ENCODE measurements at regions not wholly inside any gene's neighbourhood (a gene's known extent, or its start where the extent isn't known, plus 50 kb on each side); places are given as distances from the start of the nearest gene placed in this dataset.

DNA sequence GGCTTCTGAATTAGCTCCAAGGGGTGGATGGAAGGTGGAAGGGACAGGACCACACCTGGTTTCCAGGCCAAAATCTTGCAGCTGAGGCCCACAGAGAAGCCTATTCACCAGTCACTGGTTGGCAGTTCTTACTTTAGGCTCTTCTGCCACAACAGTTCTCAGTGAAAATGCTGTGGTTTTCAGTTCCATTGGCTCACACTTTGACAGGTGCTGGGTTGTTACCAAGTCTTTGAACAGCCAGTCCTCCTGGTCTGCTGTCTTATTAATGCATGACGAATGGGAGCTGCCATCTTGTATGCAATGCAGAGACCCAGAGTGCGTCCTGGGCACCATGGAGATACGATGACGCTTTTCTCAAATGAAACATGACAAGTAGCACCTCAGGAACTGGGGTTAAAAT, 232.0 kb upstream of the ZBED5 start:
- no peak overlapping the region for H2BK5ac ChIP-seq (ENCODE audit: low read depth, low read length)
- H3K9ac ChIP-seq (replicated peaks in 1 of 4; ENCODE audit: extremely low read depth in 1 of 4, low read depth in 3 of 4, low read length in 3 of 4) = no peak overlapping the region
- CTCF ChIA-PET (ENCODE audit: partially characterized antibody) = interaction anchor here (1.0 kb wide), 1 partner anchor 66 kb away, joined by 3 read pairs; no protein-coding TSS in a partner anchor
- no peaks in the 10 kb centered on the region for H3K23me2 ChIP-seq (ENCODE audit: low read depth, low read length)
- no peak overlapping the region for H3K4me2 ChIP-seq (ENCODE audit: insufficient read depth in 1 of 2, low read depth in 2 of 2, low read length in 2 of 2)
- H2BK120ac ChIP-seq (replicated peaks; ENCODE audit: low read depth, low read length) = no peak overlapping the region
- H3K23ac ChIP-seq (ENCODE audit: insufficient read length) = no peak overlapping the region
- peaks cover 0 to 2% (median 0%) of the 10 kb centered on the region in 4 experiments; a peak in 1 of 7 replicates for H3K4me1 ChIP-seq (replicated peaks in 1 of 4; ENCODE audit: control insufficient read depth in 3 of 4, insufficient read depth in 4 of 4, low read length in 3 of 4)
- no peak overlapping the region for H3K56ac ChIP-seq (replicated peaks; ENCODE audit: insufficient read length, low read depth, low read length)
- FAIRE-seq (no peak), DNase-seq (ENCODE audit: low read depth in 1 of 2, low spot score in 2 of 2) (no peak)
- H2AK5ac ChIP-seq (ENCODE audit: low read depth, low read length) = peak overlapping the region; percentile 28; the same call in 1 of the 2 replicates
- no peak overlapping the region for H2BK20ac ChIP-seq (ENCODE audit: low read length)
- no peak overlapping the region for H4K91ac ChIP-seq (replicated peaks; ENCODE audit: insufficient read length, low read length)
- no peak overlapping the region for H3K27ac ChIP-seq (ENCODE audit: low read depth, low read length)
- no peaks in the 10 kb centered on the region for H3K27me3 ChIP-seq (replicated peaks in 1 of 4; ENCODE audit: control insufficient read depth in 3 of 4, extremely low read depth in 1 of 4, insufficient read depth in 3 of 4, low read length in 3 of 4)
- H3K4me3 ChIP-seq (ENCODE audit: extremely low read depth in 1 of 4, insufficient read depth in 2 of 4, low read depth in 3 of 4, low read length in 4 of 4) = no peak overlapping the region
- no peaks in the 10 kb centered on the region; a peak in 1 of 8 replicates for H3K36me3 ChIP-seq (ENCODE audit: control insufficient read depth in 2 of 4, insufficient read depth in 4 of 4, low read length in 3 of 4)
- no peak overlapping the region for H3K4ac ChIP-seq (replicated peaks; ENCODE audit: insufficient read length, low read depth, low read length)
- no peak overlapping the region for H3K18ac ChIP-seq (ENCODE audit: extremely low read depth, low read length)
- H4K20me1 ChIP-seq (replicated peaks in 1 of 2; ENCODE audit: control insufficient read depth in 1 of 2, insufficient read depth in 2 of 2, low read length in 2 of 2) = no peaks in the 10 kb centered on the region
- H3K14ac ChIP-seq (ENCODE audit: insufficient read length) = no peak overlapping the region
- H2BK15ac ChIP-seq (ENCODE audit: low read length) = no peak overlapping the region
- H4K5ac ChIP-seq (ENCODE audit: insufficient read length, low read depth, low read length) = no peak overlapping the region
- POLR2A ChIA-PET (ENCODE audit: partially characterized antibody) = no interaction called here
- H3K79me2 ChIP-seq (ENCODE audit: control insufficient read depth in 1 of 2, insufficient read depth in 2 of 2, low read length in 2 of 2) = no peaks in the 10 kb centered on the region
- no peak overlapping the region for H2AFZ ChIP-seq (ENCODE audit: low read length)
- H3K79me1 ChIP-seq (ENCODE audit: low read depth, low read length) = no peaks in the 10 kb centered on the region
- H2BK12ac ChIP-seq (ENCODE audit: low read depth, low read length) = no peak overlapping the region
- H4K8ac ChIP-seq (ENCODE audit: extremely low read depth, insufficient read depth, low read length) = peak overlapping the region; percentile 57; the same call in 1 of the 2 replicates
- H3K9me3 ChIP-seq (ENCODE audit: insufficient read depth in 2 of 2, low read depth in 1 of 2, low read length in 1 of 2) = peaks cover 13 to 27% of the 10 kb centered on the region in 2 experiments
- 92% methylated on average over 4 of the region's 4 CpGs; no CpG with 5 or more reads in 1 of the 2 experiments for WGBS, 2 experiments (ENCODE audit: extremely low coverage in 1 of 2, insufficient coverage in 1 of 2, insufficient read length in 1 of 2, insufficient replicate concordance in 2 of 2, low coverage in 1 of 2, low lambda C conversion rate in 2 of 2, missing lambda C conversion rate in 1 of 2)
- TF ChIP-seq, protein P1, sequence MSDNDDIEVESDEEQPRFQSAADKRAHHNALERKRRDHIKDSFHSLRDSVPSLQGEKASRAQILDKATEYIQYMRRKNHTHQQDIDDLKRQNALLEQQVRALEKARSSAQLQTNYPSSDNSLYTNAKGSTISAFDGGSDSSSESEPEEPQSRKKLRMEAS (IDR thresholded peaks at IDR 0.05) = no peak
- no peak for TF ChIP-seq KDM1A (IDR thresholded peaks at IDR 0.05; ENCODE audit: borderline replicate concordance, low read length)
- TF ChIP-seq YY1 (IDR thresholded peaks at IDR 0.05; ENCODE audit: low read depth, low read length) = no peak
- no peak for TF ChIP-seq JUND (IDR thresholded peaks at IDR 0.05; ENCODE audit: low read length)

Measured in H1 (cell line).